ENCODE measurements at regions not wholly inside any gene's neighbourhood (a gene's known extent, or its start where the extent isn't known, plus 50 kb on each side); places are given as distances from the start of the nearest gene placed in this dataset.

GRCh38 chr2:80858965-80859364, 554.4 kb upstream of the LRRTM1 start:
- TF ChIP-seq CTCF (conservative IDR thresholded peaks at IDR 0.05; ENCODE audit: low read length) = no peak
- no peak for TF ChIP-seq EZH2phosphoT487 (IDR thresholded peaks at IDR 0.05; ENCODE audit: borderline replicate concordance)

Data from Loucy (cell line).